ENCODE measurements at regions not wholly inside any gene's neighbourhood (a gene's known extent, or its start where the extent isn't known, plus 50 kb on each side); places are given as distances from the start of the nearest gene placed in this dataset.

DNA sequence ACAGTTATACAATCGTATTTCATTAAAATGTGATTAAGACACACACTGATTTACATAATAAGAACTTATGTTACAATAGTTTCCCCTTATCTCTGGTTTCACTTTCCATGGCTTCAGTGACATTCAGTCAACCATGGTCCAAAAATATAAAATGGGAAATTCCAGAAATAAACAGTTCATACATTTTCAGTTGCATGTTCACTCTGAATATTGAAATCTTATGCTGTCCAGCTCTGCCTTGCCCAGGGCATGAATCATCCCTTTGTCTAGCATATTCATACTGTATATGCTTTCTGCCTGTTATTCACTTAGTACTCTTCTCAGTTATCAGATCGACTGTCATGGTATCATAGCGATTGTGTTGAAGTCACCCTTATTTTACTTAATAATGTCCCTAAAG, 173.8 kb upstream of the DCAF12L2 start (continued):
- TF ChIP-seq, protein P1, sequence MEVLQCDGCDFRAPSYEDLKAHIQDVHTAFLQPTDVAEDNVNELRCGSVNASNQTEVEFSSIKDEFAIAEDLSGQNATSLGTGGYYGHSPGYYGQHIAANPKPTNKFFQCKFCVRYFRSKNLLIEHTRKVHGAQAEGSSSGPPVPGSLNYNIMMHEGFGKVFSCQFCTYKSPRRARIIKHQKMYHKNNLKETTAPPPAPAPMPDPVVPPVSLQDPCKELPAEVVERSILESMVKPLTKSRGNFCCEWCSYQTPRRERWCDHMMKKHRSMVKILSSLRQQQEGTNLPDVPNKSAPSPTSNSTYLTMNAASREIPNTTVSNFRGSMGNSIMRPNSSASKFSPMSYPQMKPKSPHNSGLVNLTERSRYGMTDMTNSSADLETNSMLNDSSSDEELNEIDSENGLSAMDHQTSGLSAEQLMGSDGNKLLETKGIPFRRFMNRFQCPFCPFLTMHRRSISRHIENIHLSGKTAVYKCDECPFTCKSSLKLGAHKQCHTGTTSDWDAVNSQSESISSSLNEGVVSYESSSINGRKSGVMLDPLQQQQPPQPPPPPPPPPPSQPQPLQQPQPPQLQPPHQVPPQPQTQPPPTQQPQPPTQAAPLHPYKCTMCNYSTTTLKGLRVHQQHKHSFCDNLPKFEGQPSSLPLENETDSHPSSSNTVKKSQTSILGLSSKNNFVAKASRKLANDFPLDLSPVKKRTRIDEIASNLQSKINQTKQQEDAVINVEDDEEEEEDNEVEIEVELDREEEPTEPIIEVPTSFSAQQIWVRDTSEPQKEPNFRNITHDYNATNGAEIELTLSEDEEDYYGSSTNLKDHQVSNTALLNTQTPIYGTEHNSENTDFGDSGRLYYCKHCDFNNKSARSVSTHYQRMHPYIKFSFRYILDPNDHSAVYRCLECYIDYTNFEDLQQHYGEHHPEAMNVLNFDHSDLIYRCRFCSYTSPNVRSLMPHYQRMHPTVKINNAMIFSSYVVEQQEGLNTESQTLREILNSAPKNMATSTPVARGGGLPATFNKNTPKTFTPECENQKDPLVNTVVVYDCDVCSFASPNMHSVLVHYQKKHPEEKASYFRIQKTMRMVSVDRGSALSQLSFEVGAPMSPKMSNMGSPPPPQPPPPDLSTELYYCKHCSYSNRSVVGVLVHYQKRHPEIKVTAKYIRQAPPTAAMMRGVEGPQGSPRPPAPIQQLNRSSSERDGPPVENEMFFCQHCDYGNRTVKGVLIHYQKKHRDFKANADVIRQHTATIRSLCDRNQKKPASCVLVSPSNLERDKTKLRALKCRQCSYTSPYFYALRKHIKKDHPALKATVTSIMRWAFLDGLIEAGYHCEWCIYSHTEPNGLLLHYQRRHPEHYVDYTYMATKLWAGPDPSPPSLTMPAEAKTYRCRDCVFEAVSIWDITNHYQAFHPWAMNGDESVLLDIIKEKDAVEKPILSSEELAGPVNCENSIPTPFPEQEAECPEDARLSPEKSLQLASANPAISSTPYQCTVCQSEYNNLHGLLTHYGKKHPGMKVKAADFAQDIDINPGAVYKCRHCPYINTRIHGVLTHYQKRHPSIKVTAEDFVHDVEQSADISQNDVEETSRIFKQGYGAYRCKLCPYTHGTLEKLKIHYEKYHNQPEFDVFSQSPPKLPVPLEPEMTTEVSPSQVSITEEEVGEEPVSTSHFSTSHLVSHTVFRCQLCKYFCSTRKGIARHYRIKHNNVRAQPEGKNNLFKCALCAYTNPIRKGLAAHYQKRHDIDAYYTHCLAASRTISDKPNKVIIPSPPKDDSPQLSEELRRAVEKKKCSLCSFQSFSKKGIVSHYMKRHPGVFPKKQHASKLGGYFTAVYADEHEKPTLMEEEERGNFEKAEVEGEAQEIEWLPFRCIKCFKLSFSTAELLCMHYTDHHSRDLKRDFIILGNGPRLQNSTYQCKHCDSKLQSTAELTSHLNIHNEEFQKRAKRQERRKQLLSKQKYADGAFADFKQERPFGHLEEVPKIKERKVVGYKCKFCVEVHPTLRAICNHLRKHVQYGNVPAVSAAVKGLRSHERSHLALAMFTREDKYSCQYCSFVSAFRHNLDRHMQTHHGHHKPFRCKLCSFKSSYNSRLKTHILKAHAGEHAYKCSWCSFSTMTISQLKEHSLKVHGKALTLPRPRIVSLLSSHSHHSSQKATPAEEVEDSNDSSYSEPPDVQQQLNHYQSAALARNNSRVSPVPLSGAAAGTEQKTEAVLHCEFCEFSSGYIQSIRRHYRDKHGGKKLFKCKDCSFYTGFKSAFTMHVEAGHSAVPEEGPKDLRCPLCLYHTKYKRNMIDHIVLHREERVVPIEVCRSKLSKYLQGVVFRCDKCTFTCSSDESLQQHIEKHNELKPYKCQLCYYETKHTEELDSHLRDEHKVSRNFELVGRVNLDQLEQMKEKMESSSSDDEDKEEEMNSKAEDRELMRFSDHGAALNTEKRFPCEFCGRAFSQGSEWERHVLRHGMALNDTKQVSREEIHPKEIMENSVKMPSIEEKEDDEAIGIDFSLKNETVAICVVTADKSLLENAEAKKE (CRISPR knock-in tag; IDR thresholded peaks at IDR 0.05): no peak
- TF ChIP-seq ZNF114 (CRISPR knock-in tag; IDR thresholded peaks at IDR 0.05) (no peak), NANOG (IDR thresholded peaks at IDR 0.05; ENCODE audit: borderline replicate concordance) (no peak), JUNB (IDR thresholded peaks at IDR 0.05; ENCODE audit: unreplicated experiment) (no peak)

DNA sequence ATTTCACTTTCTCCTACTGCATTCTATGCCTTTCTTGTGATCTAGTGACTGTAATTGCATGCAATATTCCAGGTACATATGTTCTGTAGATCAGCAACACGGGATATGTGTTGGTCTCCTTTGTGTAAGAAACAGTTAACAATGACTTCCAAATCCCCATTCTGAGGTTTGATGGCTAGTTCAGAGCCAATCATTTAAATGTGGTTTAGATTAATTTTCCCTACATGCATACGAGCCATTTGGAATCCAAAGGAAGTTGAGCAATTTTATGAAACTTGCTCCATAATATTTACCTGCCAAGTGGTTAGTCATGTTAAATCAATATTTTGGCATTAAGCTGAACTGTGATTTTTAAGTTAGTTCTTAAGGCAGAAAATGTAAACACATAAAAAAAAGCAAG, 172.8 kb upstream of the DCAF12L2 start:
- Histone ChIP-seq H3K27ac (ENCODE audit: low read depth) (no peak overlapping the region), H4K20me1 (replicated peaks; ENCODE audit: insufficient read depth) (no peaks in the 10 kb centered on the region), H3K27me3 (ENCODE audit: insufficient read depth) (no peaks in the 10 kb centered on the region), H3K4me2 (no peak overlapping the region), H3K36me3 (ENCODE audit: insufficient read depth) (no peaks in the 10 kb centered on the region), H2AFZ (no peak overlapping the region), H3K4me3 (no peak overlapping the region), H3K79me2 (replicated peaks; ENCODE audit: insufficient read depth) (peaks cover 18% of the 10 kb centered on the region), H3K9me2 (ENCODE audit: insufficient read depth) (no peaks in the 10 kb centered on the region), H3K4me1 (ENCODE audit: insufficient read depth) (no peaks in the 10 kb centered on the region), H3F3A (replicated peaks; ENCODE audit: low read depth) (no peaks in the 10 kb centered on the region)
- TF ChIP-seq, protein P2, sequence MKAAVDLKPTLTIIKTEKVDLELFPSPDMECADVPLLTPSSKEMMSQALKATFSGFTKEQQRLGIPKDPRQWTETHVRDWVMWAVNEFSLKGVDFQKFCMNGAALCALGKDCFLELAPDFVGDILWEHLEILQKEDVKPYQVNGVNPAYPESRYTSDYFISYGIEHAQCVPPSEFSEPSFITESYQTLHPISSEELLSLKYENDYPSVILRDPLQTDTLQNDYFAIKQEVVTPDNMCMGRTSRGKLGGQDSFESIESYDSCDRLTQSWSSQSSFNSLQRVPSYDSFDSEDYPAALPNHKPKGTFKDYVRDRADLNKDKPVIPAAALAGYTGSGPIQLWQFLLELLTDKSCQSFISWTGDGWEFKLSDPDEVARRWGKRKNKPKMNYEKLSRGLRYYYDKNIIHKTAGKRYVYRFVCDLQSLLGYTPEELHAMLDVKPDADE (IDR thresholded peaks at IDR 0.05): no peak
- TF ChIP-seq ZNF114 (CRISPR knock-in tag; IDR thresholded peaks at IDR 0.05): no peak
- no peak for TF ChIP-seq CREB1 (CRISPR knock-in tag; IDR thresholded peaks at IDR 0.05; ENCODE audit: low read depth)
- no peak for TF ChIP-seq EZH2 (IDR thresholded peaks at IDR 0.05; ENCODE audit: low read depth, unreplicated experiment)
- no peak for TF ChIP-seq NANOG (IDR thresholded peaks at IDR 0.05; ENCODE audit: borderline replicate concordance)
- no peak for TF ChIP-seq ZNF331 (CRISPR knock-in tag; IDR thresholded peaks at IDR 0.05; ENCODE audit: low read depth)
- TF ChIP-seq STAT1 (IDR thresholded peaks at IDR 0.05; ENCODE audit: unreplicated experiment): no peak
- TF ChIP-seq, protein P3, sequence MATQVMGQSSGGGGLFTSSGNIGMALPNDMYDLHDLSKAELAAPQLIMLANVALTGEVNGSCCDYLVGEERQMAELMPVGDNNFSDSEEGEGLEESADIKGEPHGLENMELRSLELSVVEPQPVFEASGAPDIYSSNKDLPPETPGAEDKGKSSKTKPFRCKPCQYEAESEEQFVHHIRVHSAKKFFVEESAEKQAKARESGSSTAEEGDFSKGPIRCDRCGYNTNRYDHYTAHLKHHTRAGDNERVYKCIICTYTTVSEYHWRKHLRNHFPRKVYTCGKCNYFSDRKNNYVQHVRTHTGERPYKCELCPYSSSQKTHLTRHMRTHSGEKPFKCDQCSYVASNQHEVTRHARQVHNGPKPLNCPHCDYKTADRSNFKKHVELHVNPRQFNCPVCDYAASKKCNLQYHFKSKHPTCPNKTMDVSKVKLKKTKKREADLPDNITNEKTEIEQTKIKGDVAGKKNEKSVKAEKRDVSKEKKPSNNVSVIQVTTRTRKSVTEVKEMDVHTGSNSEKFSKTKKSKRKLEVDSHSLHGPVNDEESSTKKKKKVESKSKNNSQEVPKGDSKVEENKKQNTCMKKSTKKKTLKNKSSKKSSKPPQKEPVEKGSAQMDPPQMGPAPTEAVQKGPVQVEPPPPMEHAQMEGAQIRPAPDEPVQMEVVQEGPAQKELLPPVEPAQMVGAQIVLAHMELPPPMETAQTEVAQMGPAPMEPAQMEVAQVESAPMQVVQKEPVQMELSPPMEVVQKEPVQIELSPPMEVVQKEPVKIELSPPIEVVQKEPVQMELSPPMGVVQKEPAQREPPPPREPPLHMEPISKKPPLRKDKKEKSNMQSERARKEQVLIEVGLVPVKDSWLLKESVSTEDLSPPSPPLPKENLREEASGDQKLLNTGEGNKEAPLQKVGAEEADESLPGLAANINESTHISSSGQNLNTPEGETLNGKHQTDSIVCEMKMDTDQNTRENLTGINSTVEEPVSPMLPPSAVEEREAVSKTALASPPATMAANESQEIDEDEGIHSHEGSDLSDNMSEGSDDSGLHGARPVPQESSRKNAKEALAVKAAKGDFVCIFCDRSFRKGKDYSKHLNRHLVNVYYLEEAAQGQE (IDR thresholded peaks at IDR 0.05; ENCODE audit: unreplicated experiment): no peak
- TF ChIP-seq POLR2AphosphoS5 (IDR thresholded peaks at IDR 0.05; ENCODE audit: low read depth): no peak
- no peaks in the 10 kb centered on the region; the same call in 2 of the 3 replicates for H3K36me3 Mint-ChIP-seq (ENCODE audit: low read depth)
- H3K4me3 Mint-ChIP-seq: no peak overlapping the region
- DNase-seq (ENCODE audit: low spot score) (no peak), ATAC-seq (no peak)
- no peaks in the 10 kb centered on the region; the same call in 2 of the 3 replicates for H3K9me3 Mint-ChIP-seq
- H3K27me3 Mint-ChIP-seq (ENCODE audit: insufficient read depth, low read depth, poor library complexity): no peaks in the 10 kb centered on the region
- no peaks in the 10 kb centered on the region for H3K4me1 Mint-ChIP-seq
- H3K27ac Mint-ChIP-seq: no peak overlapping the region
